A549 (cell line): ENCODE measurements at regions not wholly inside any gene's neighbourhood (a gene's known extent, or its start where the extent isn't known, plus 50 kb on each side); places are given as distances from the start of the nearest gene placed in this dataset.

Experiments
- HOXB5 ChIP-seq: fragments of 250-450 bp; sonication (Bioruptor Pico); IDR thresholded peaks from 2 replicates; pipeline ENCODE4 v1.5.0; 2020; ENCODE audit warnings: mild to moderate bottlenecking, moderate library complexity
- MAFK ChIP-seq: fragments of 450-650 bp; IDR thresholded peaks from 2 replicates; pipeline ENCODE4 v1.6.1; 2014; ENCODE audit not compliant: partially characterized antibody
- MYC ChIP-seq: IDR thresholded peaks from 2 replicates; pipeline ENCODE4 v1.6.1; 2012; ENCODE audit warnings: mild to moderate bottlenecking, inconsistent platforms, low read length, improper control_type of control experiment, borderline replicate concordance
- TF ChIP-seq, protein P1 (sequence below): fragments of >200 bp; sonication (Bioruptor Twin); formaldehyde crosslinking; IDR thresholded peaks from 3 replicates; pipeline ENCODE4 v1.5.1; 2016
- TF ChIP-seq, protein P2 (sequence below): fragments of 200-600 bp; sonication (generic); IDR thresholded peaks from 2 replicates; pipeline ENCODE4 v1.6.1; 2016; ENCODE audit warnings: antibody characterized with exemption, mild to moderate bottlenecking, moderate library complexity
- TF ChIP-seq, protein P3 (sequence below): IDR thresholded peaks from 2 replicates; pipeline ENCODE4 v1.6.1; 2012

DNA sequence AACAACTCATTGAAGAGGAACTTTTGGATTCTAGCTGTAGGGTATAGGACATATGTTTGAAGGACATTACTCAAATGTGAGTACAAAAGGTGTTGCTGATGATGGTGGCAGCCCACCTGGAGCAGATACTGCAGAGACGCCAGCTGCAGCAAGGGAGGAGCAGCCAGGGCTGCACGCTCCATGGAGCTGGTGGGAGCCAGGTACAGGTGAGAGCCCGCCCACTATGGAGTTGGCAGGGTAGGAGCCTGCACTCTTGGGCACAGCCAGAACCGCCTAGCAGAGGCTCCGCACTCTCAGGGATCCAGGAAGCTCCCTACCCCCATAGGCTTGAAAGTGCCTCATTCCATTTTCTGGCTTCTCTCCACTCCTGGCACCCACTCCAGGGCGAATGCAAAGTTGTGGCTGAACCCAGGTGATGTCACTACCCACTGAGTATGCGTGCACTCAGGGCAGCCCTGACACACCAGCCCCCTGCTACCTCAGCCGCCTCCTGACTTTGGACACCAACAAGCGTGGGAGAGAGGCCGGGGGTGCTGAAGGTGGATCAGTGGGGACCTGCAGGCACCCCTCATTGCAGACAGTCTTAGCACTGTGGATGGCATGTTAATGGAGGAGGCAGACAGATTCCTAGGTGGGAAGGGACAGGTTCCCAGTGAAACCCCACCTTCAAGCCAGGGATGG is 761.1 kb downstream of the IPMK start:
- TF ChIP-seq, protein P1, sequence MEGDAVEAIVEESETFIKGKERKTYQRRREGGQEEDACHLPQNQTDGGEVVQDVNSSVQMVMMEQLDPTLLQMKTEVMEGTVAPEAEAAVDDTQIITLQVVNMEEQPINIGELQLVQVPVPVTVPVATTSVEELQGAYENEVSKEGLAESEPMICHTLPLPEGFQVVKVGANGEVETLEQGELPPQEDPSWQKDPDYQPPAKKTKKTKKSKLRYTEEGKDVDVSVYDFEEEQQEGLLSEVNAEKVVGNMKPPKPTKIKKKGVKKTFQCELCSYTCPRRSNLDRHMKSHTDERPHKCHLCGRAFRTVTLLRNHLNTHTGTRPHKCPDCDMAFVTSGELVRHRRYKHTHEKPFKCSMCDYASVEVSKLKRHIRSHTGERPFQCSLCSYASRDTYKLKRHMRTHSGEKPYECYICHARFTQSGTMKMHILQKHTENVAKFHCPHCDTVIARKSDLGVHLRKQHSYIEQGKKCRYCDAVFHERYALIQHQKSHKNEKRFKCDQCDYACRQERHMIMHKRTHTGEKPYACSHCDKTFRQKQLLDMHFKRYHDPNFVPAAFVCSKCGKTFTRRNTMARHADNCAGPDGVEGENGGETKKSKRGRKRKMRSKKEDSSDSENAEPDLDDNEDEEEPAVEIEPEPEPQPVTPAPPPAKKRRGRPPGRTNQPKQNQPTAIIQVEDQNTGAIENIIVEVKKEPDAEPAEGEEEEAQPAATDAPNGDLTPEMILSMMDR, result no peak
- TF ChIP-seq, protein P2, sequence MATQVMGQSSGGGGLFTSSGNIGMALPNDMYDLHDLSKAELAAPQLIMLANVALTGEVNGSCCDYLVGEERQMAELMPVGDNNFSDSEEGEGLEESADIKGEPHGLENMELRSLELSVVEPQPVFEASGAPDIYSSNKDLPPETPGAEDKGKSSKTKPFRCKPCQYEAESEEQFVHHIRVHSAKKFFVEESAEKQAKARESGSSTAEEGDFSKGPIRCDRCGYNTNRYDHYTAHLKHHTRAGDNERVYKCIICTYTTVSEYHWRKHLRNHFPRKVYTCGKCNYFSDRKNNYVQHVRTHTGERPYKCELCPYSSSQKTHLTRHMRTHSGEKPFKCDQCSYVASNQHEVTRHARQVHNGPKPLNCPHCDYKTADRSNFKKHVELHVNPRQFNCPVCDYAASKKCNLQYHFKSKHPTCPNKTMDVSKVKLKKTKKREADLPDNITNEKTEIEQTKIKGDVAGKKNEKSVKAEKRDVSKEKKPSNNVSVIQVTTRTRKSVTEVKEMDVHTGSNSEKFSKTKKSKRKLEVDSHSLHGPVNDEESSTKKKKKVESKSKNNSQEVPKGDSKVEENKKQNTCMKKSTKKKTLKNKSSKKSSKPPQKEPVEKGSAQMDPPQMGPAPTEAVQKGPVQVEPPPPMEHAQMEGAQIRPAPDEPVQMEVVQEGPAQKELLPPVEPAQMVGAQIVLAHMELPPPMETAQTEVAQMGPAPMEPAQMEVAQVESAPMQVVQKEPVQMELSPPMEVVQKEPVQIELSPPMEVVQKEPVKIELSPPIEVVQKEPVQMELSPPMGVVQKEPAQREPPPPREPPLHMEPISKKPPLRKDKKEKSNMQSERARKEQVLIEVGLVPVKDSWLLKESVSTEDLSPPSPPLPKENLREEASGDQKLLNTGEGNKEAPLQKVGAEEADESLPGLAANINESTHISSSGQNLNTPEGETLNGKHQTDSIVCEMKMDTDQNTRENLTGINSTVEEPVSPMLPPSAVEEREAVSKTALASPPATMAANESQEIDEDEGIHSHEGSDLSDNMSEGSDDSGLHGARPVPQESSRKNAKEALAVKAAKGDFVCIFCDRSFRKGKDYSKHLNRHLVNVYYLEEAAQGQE, result no peak
- no peak for TF ChIP-seq HOXB5 (CRISPR knock-in tag)
- TF ChIP-seq MAFK, result no peak
- TF ChIP-seq, protein P3, sequence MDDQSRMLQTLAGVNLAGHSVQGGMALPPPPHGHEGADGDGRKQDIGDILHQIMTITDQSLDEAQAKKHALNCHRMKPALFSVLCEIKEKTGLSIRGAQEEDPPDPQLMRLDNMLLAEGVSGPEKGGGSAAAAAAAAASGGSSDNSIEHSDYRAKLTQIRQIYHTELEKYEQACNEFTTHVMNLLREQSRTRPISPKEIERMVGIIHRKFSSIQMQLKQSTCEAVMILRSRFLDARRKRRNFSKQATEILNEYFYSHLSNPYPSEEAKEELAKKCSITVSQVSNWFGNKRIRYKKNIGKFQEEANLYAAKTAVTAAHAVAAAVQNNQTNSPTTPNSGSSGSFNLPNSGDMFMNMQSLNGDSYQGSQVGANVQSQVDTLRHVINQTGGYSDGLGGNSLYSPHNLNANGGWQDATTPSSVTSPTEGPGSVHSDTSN, result no peak
- TF ChIP-seq MYC, result no peak
